ENCODE measurements at regions not wholly inside any gene's neighbourhood (a gene's known extent, or its start where the extent isn't known, plus 50 kb on each side); places are given as distances from the start of the nearest gene placed in this dataset.

GRCh38 chr5:173532689-173533250 lies 83.7 kb downstream of the BOD1 start:
- no peak overlapping the region for H3K27ac ChIP-seq
- TF ChIP-seq CTCF (IDR thresholded peaks at IDR 0.05; ENCODE audit: low read depth, low read length): no peak
- H3K36me3 ChIP-seq: no peaks in the 10 kb centered on the region
- no peaks in the 10 kb centered on the region for H3K9me3 ChIP-seq (ENCODE audit: severe bottlenecking)
- H3K27me3 ChIP-seq (ENCODE audit: insufficient read depth, low read depth, severe bottlenecking): peaks cover 93% of the 10 kb centered on the region
- no peak overlapping the region for H3K4me3 ChIP-seq (ENCODE audit: low read depth, low read length)
- DNase-seq: no peak

DNA sequence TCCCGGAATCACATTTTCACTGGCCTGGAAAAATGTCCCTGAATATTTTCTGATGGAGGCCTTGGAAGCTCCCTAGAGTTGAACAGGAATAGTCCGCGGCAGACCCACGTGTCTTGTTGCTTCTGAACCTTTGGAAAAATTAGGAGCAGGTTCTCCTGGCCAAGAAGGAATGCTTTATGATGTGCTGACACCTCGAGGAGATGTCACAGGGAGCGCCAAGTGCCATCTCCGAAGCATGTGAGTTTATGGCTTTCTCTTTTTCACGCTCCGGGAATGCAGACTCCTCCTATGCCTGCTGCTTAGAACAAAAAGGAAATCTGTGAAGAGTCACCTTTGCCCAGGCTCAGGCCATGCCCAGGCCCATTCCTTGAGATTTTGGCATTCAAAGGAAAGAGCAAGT lies 84.6 kb downstream of the BOD1 start:
- H3K4me3 ChIP-seq (ENCODE audit: low read depth, low read length): no peak overlapping the region
- H3K36me3 ChIP-seq: no peaks in the 10 kb centered on the region
- no peak for DNase-seq
- no peak for TF ChIP-seq CTCF (IDR thresholded peaks at IDR 0.05; ENCODE audit: low read depth, low read length)
- no peak overlapping the region for H3K27ac ChIP-seq
- no peaks in the 10 kb centered on the region for H3K9me3 ChIP-seq (ENCODE audit: severe bottlenecking)
- H3K27me3 ChIP-seq (ENCODE audit: insufficient read depth, low read depth, severe bottlenecking): peaks cover 92% of the 10 kb centered on the region

DNA sequence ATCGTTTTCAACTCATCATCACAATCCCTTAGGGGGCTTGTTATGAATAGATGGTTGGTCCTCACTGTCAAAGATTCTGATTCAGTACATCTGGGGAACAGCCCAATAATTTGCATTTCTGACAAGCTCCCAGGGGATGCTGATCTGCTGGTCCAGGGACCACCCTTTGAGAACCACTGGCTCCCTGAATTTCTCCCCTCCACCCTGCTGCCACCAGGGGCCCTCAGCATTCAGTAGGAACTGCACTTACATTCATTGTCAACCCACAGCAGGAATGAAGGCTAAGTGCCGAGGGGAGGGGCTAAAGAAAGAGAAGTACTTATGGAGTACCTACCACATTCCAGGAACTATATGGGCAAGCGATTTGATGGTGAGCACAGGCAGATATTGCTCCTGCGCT lies 85.9 kb downstream of the BOD1 start:
- Histone ChIP-seq H3K4me3 (ENCODE audit: low read depth, low read length) (no peak overlapping the region), H3K27me3 (ENCODE audit: insufficient read depth, low read depth, severe bottlenecking) (peaks cover 92% of the 10 kb centered on the region), H3K27ac (no peak overlapping the region), H3K36me3 (no peaks in the 10 kb centered on the region), H3K9me3 (ENCODE audit: severe bottlenecking) (no peaks in the 10 kb centered on the region)
- no peak for DNase-seq
- TF ChIP-seq CTCF (IDR thresholded peaks at IDR 0.05; ENCODE audit: low read depth, low read length): 0 out of 2 replicates have a peak, but pooled peaks have one; percentile 16

GRCh38 chr5:173529861-173530260 lies 86.6 kb downstream of the BOD1 start:
- TF ChIP-seq CTCF (IDR thresholded peaks at IDR 0.05; ENCODE audit: low read depth, low read length): no peak
- H3K27me3 ChIP-seq (ENCODE audit: insufficient read depth, low read depth, severe bottlenecking): peaks cover 92% of the 10 kb centered on the region
- no peaks in the 10 kb centered on the region for H3K36me3 ChIP-seq
- no peaks in the 10 kb centered on the region for H3K9me3 ChIP-seq (ENCODE audit: severe bottlenecking)
- H3K27ac ChIP-seq: no peak overlapping the region
- DNase-seq: no peak
- no peak overlapping the region for H3K4me3 ChIP-seq (ENCODE audit: low read depth, low read length)

GRCh38 chr5:173527671-173528070 lies 88.8 kb downstream of the BOD1 start:
- Histone ChIP-seq H3K9me3 (ENCODE audit: severe bottlenecking) (no peaks in the 10 kb centered on the region), H3K4me3 (ENCODE audit: low read depth, low read length) (no peak overlapping the region), H3K36me3 (no peaks in the 10 kb centered on the region), H3K27ac (no peak overlapping the region), H3K27me3 (ENCODE audit: insufficient read depth, low read depth, severe bottlenecking) (peaks cover 91% of the 10 kb centered on the region)
- no peak for DNase-seq
- TF ChIP-seq CTCF (IDR thresholded peaks at IDR 0.05; ENCODE audit: low read depth, low read length): no peak

GRCh38 chr5:173524136-173524535 lies 92.3 kb downstream of the BOD1 start:
- no peak for DNase-seq
- H3K27ac ChIP-seq: no peak overlapping the region
- H3K36me3 ChIP-seq: no peaks in the 10 kb centered on the region
- TF ChIP-seq CTCF (IDR thresholded peaks at IDR 0.05; ENCODE audit: low read depth, low read length): no peak
- peaks cover 87% of the 10 kb centered on the region for H3K27me3 ChIP-seq (ENCODE audit: insufficient read depth, low read depth, severe bottlenecking)
- no peaks in the 10 kb centered on the region for H3K9me3 ChIP-seq (ENCODE audit: severe bottlenecking)
- H3K4me3 ChIP-seq (ENCODE audit: low read depth, low read length): no peak overlapping the region

Data from WERI-Rb-1 (cell line).